COLO829 (cell line): ENCODE measurements at regions not wholly inside any gene's neighbourhood (a gene's known extent, or its start where the extent isn't known, plus 50 kb on each side); places are given as distances from the start of the nearest gene placed in this dataset.
A peak's percentile ranks its signal among the peaks of the same experiment; 100 is the strongest.
"Not testable (repeated sequence)": the region's sequence is repeated elsewhere in the genome, so short reads cannot be mapped to it uniquely, and the experiment has no call there.

Experiments
- DNase-seq: peaks from one replicate; pipeline ENCODE4 v3.0.0; 2012; ENCODE audit warnings: low spot score

- DNase-seq = no peak
Observed at GRCh38 chr7:19296617-19297016, 151.4 kb upstream of the FERD3L start.

- no peak for DNase-seq
Observed at GRCh38 chr7:19295376-19295775, 150.2 kb upstream of the FERD3L start.

- DNase-seq = no peak
Observed at GRCh38 chr7:19294619-19295018, 149.4 kb upstream of the FERD3L start.

GRCh38 chr7:19293431-19293830 lies 148.2 kb upstream of the FERD3L start:
- no peak for DNase-seq

GRCh38 chr7:19290968-19291367 lies 145.7 kb upstream of the FERD3L start:
- DNase-seq = peak; percentile 59

- DNase-seq = peak; percentile 87
Observed at GRCh38 chr7:19290066-19290465, 144.8 kb upstream of the FERD3L start.

- no peak for DNase-seq
Observed at GRCh38 chr7:19284596-19285300, 139.5 kb upstream of the FERD3L start.

GRCh38 chr7:19284136-19284535 lies 138.9 kb upstream of the FERD3L start:
- no peak for DNase-seq

- no peak for DNase-seq
Observed at GRCh38 chr7:19275000-19275399, 129.8 kb upstream of the FERD3L start.

GRCh38 chr7:19272329-19272728 lies 127.1 kb upstream of the FERD3L start:
- DNase-seq = not testable (repeated sequence)

GRCh38 chr7:19269301-19269700 lies 124.1 kb upstream of the FERD3L start:
- DNase-seq = no peak

- DNase-seq = no peak
Observed at GRCh38 chr7:19268737-19269136, 123.5 kb upstream of the FERD3L start.

- no peak for DNase-seq
Observed at GRCh38 chr7:19262826-19263225, 117.6 kb upstream of the FERD3L start.

- DNase-seq = no peak
Observed at GRCh38 chr7:19249281-19249680, 104.1 kb upstream of the FERD3L start.

GRCh38 chr7:19248681-19249080 lies 103.5 kb upstream of the FERD3L start:
- no peak for DNase-seq

GRCh38 chr7:19248115-19248514 lies 102.9 kb upstream of the FERD3L start:
- DNase-seq = no peak

GRCh38 chr7:19247017-19247416 lies 101.8 kb upstream of the FERD3L start:
- no peak for DNase-seq

GRCh38 chr7:19242246-19242645 lies 97.0 kb upstream of the FERD3L start:
- DNase-seq = no peak

GRCh38 chr7:19239951-19240350 lies 94.7 kb upstream of the FERD3L start:
- DNase-seq = no peak

- no peak for DNase-seq
Observed at GRCh38 chr7:19235680-19236079, 90.5 kb upstream of the FERD3L start.

- no peak for DNase-seq
Observed at GRCh38 chr7:19224951-19225350, 79.7 kb upstream of the FERD3L start.

GRCh38 chr7:19215412-19215811 lies 70.2 kb upstream of the FERD3L start:
- peak; percentile 59 for DNase-seq

- no peak for DNase-seq
Observed at GRCh38 chr7:19213746-19214145, 68.5 kb upstream of the FERD3L start.

GRCh38 chr7:19210893-19211413 lies 65.7 kb upstream of the FERD3L start:
- DNase-seq = no peak
